ENCODE measurements at regions not wholly inside any gene's neighbourhood (a gene's known extent, or its start where the extent isn't known, plus 50 kb on each side); places are given as distances from the start of the nearest gene placed in this dataset.

- peak; percentile 75 for DNase-seq (ENCODE audit: low read depth)
- no peak for TF ChIP-seq CTCF (conservative IDR thresholded peaks at IDR 0.05; ENCODE audit: low read length)
Measured at GRCh38 chr5:72633041-72633445, 125.8 kb upstream of the ZNF366 start.

DNA sequence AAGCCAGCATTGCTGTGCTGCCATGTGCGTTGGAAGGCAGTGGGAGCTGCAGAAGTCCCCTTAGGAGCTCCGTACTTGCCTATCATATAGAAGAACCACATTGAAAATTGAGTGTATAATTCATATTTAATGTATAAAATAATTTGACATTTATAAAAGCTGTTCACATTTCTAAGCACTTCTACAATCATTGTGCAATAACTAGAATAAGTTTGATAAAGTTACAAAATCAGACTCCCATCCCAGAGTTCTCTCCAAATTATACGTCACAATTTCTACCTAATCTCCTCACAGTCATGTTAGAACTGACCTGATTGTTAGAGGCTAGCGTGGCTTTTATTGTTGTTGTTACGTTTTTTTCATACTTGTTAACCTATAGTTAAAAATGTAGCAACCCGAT, 123.5 kb upstream of the ZNF366 start:
- no peak overlapping the region for H3K4me3 ChIP-seq (ENCODE audit: low read length)
- no peak for DNase-seq (ENCODE audit: low read depth)
- no peak for TF ChIP-seq CTCF (conservative IDR thresholded peaks at IDR 0.05; ENCODE audit: low read length)

More at GRCh38 chr5:72633041-72633445, 125.8 kb upstream of the ZNF366 start:
- no peak overlapping the region for H3K4me3 ChIP-seq (ENCODE audit: low read length)

DNA sequence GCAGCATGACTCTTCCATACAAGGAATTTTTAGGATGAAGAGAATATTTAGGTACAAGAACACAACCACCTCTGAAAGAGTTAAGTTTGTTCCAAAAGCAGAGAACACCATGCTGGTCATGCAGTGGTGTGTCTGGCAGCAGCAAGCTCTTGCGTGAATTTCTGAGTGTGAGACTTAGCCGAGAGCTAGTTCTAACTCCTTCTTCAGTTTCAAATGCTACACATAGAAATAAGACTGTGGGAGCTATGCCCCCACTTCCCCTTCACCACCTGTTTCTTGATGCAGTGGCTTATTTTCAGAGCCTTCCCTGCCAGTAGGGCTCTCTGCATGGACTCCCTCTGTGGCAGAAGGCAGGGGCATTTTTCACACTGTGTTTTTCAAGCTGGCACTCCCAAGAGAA, 122.9 kb upstream of the ZNF366 start:
- no peak overlapping the region for H3K4me3 ChIP-seq (ENCODE audit: low read length)
- DNase-seq (ENCODE audit: low read depth) = no peak
- TF ChIP-seq CTCF (conservative IDR thresholded peaks at IDR 0.05; ENCODE audit: low read length) = no peak

- DNase-seq (ENCODE audit: low read depth) = no peak
- H3K4me3 ChIP-seq (ENCODE audit: low read length) = no peak overlapping the region
- no peak for TF ChIP-seq CTCF (conservative IDR thresholded peaks at IDR 0.05; ENCODE audit: low read length)
Measured at GRCh38 chr5:72628771-72629371, 121.7 kb upstream of the ZNF366 start.

DNA sequence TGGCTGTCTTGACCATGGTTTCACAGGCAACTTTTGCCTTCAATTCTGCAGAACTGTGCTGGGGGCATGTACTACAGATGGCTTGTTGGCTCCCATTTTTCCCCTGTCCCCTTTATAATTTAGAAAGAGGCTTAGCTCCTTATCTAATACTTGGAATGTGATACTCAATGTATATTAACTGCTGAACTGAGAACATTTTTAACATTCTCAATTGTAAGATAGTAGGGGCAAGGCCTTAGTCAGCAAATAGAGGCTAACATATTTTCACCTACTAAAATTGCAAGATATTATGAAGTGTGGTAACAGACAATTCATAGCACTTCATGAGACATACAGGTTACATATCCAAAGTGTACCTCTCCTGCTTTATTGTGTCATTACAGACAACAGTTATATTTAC, 118.1 kb upstream of the ZNF366 start:
- DNase-seq (ENCODE audit: low read depth) = no peak
- H3K4me3 ChIP-seq (ENCODE audit: low read length) = no peak overlapping the region
- no peak for TF ChIP-seq CTCF (conservative IDR thresholded peaks at IDR 0.05; ENCODE audit: low read length)

DNA sequence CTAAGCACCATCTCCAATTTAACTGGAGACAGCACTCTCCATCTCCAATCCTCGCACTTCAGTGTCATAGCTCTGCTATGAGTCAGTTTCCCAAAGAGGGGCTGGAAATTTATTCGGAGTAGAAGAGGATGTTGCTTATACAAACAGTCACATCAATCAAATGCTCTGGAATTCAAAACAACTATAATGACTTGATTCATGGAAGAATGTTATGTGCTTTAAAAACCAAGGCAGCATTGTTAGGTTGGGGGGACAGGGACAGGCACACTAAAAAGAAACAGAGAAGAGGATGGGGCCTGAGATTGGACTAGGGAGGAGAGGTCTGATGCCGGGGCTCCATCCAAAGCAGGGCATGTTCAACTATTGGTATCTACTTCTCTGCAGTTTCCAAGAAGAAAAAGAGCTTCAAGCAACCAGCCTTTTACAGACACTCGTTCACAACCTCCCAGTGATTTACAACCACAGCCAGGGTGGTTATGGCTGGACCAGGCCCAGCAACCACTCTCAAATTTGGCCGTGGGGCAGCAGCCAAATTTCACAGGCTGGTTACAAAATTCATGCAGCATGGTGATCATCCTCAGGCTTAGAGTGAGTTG, 117.5 kb upstream of the ZNF366 start:
- DNase-seq (ENCODE audit: low read depth) = peak; percentile 93
- no peak for TF ChIP-seq CTCF (conservative IDR thresholded peaks at IDR 0.05; ENCODE audit: low read length)

GRCh38 chr5:72623936-72624335, 116.7 kb upstream of the ZNF366 start:
- no peak overlapping the region for H3K4me3 ChIP-seq (ENCODE audit: low read length)
- no peak for DNase-seq (ENCODE audit: low read depth)
- TF ChIP-seq CTCF (conservative IDR thresholded peaks at IDR 0.05; ENCODE audit: low read length) = no peak

More for the DNA sequence above, 117.5 kb upstream of the ZNF366 start:
- H3K4me3 ChIP-seq (ENCODE audit: low read length) = no peak overlapping the region
